ENCODE measurements at regions not wholly inside any gene's neighbourhood (a gene's known extent, or its start where the extent isn't known, plus 50 kb on each side); places are given as distances from the start of the nearest gene placed in this dataset.

DNA sequence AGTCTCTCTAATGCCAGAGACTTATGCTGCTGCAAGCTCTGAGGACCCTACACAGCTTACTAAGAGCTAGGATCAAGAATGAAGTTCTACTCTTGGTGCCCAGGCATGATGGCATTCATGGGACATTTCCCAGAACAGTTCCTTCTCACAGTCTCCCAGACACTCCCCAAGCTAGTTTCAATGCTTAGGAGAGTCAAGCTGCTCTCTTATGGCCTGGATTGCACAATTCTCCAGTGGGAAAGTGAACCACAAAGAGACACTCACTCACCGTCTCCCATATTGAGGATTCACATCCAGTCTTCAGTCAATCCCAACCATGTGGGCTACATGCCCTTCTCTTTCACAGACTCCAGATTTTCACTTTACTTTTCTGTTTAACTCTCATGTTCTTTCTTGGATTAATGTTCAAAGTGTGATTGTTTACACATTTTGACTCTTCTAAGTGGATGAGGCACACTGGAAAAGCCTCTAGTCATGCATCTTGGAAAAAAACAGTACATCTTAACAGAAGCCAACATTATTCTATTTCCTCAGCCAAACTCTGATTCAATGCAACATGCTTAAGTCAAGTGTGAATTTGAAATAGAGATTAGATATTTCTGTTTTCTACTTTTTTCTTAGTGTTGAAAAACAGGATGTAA is 447.8 kb upstream of the BTBD3 start:
- DNase-seq (ENCODE audit: low spot score) = no peak
- Histone ChIP-seq H2AFZ (ENCODE audit: low read length) (no peak overlapping the region), H3K9me2 (ENCODE audit: insufficient read depth, low read length) (no peaks in the 10 kb centered on the region), H3K79me2 (ENCODE audit: insufficient read depth, low read depth, low read length) (no peaks in the 10 kb centered on the region), H3K4me3 (ENCODE audit: low read depth, low read length, poor library complexity, severe bottlenecking) (no peak overlapping the region), H3K9me3 (ENCODE audit: low read length) (no peaks in the 10 kb centered on the region), H4K20me1 (ENCODE audit: insufficient read depth, low read length) (no peaks in the 10 kb centered on the region), H3K27ac (ENCODE audit: low read depth, low read length, poor library complexity, severe bottlenecking) (no peak overlapping the region), H3K36me3 (ENCODE audit: insufficient read depth, low read length) (no peaks in the 10 kb centered on the region), H3K4me2 (ENCODE audit: low read length) (no peak overlapping the region), H3K4me1 (ENCODE audit: insufficient read depth, low read length, poor library complexity, severe bottlenecking) (no peaks in the 10 kb centered on the region)
- ChIA-PET POLR2A (no interaction called here), CTCF (ENCODE audit: unreplicated experiment) (no interaction called here)
- TF ChIP-seq CTCF (conservative IDR thresholded peaks at IDR 0.05; ENCODE audit: low read length) = no peak
- no peak for TF ChIP-seq EZH2phosphoT487 (IDR thresholded peaks at IDR 0.05; ENCODE audit: borderline replicate concordance, low read depth, low read length)
- no TSS peak for BruUV-seq (replicated peaks)
- intact Hi-C loops (cut with micrococcal nuclease; ENCODE audit: unreplicated experiment) = no loop called here

DNA sequence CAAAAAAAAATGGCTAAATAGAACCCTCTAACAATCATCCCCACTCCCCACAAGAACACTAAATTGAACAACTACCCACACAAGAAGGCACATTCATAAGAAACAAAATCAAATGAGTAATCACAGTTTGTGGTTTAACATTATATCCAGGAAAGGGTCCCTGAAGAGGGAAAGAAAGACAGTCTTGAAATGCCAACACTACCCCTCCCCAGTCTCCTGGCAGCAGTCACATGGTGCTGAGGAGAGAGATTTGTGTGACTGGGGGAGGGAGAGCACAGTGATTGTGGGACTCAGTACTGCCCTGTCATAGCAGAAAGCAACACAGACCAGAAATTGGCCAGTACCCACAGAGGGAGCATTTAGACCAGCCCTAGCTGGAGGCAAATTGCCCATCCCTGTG is 443.7 kb upstream of the BTBD3 start:
- Histone ChIP-seq H3K79me2 (ENCODE audit: insufficient read depth, low read depth, low read length) (no peaks in the 10 kb centered on the region), H3K4me1 (ENCODE audit: insufficient read depth, low read length, poor library complexity, severe bottlenecking) (no peaks in the 10 kb centered on the region), H3K4me2 (ENCODE audit: low read length) (no peak overlapping the region), H3K27ac (ENCODE audit: low read depth, low read length, poor library complexity, severe bottlenecking) (no peak overlapping the region), H2AFZ (ENCODE audit: low read length) (no peak overlapping the region), H3K9me3 (ENCODE audit: low read length) (no peaks in the 10 kb centered on the region), H4K20me1 (ENCODE audit: insufficient read depth, low read length) (no peaks in the 10 kb centered on the region), H3K36me3 (ENCODE audit: insufficient read depth, low read length) (no peaks in the 10 kb centered on the region), H3K9me2 (ENCODE audit: insufficient read depth, low read length) (no peaks in the 10 kb centered on the region), H3K4me3 (ENCODE audit: low read depth, low read length, poor library complexity, severe bottlenecking) (no peak overlapping the region)
- no TSS peak for BruUV-seq (replicated peaks)
- no peak for TF ChIP-seq CTCF (conservative IDR thresholded peaks at IDR 0.05; ENCODE audit: low read length)
- TF ChIP-seq EZH2phosphoT487 (IDR thresholded peaks at IDR 0.05; ENCODE audit: borderline replicate concordance, low read depth, low read length) = no peak
- DNase-seq (ENCODE audit: low spot score) = no peak
- POLR2A ChIA-PET = no interaction called here
- intact Hi-C loops (cut with micrococcal nuclease; ENCODE audit: unreplicated experiment) = no loop called here
- CTCF ChIA-PET (ENCODE audit: unreplicated experiment) = no interaction called here

GRCh38 chr20:11483697-11484096 is 434.0 kb upstream of the BTBD3 start:
- POLR2A ChIA-PET = interaction anchor here (0.6 kb wide), 2 partner anchors 417 to 600 kb away, joined by 3 read pairs; no protein-coding TSS in a partner anchor
- Histone ChIP-seq H2AFZ (ENCODE audit: low read length) (no peak overlapping the region), H3K9me2 (ENCODE audit: insufficient read depth, low read length) (no peaks in the 10 kb centered on the region), H3K27ac (ENCODE audit: low read depth, low read length, poor library complexity, severe bottlenecking) (no peak overlapping the region), H3K4me1 (ENCODE audit: insufficient read depth, low read length, poor library complexity, severe bottlenecking) (no peaks in the 10 kb centered on the region), H3K4me2 (ENCODE audit: low read length) (no peak overlapping the region), H3K36me3 (ENCODE audit: insufficient read depth, low read length) (no peaks in the 10 kb centered on the region), H3K9me3 (ENCODE audit: low read length) (no peaks in the 10 kb centered on the region), H3K4me3 (ENCODE audit: low read depth, low read length, poor library complexity, severe bottlenecking) (no peak overlapping the region), H4K20me1 (ENCODE audit: insufficient read depth, low read length) (no peaks in the 10 kb centered on the region), H3K79me2 (ENCODE audit: insufficient read depth, low read depth, low read length) (no peaks in the 10 kb centered on the region)
- CTCF ChIA-PET (ENCODE audit: unreplicated experiment) = no interaction called here
- no TSS peak for BruUV-seq (replicated peaks)
- no peak for TF ChIP-seq EZH2phosphoT487 (IDR thresholded peaks at IDR 0.05; ENCODE audit: borderline replicate concordance, low read depth, low read length)
- TF ChIP-seq CTCF (conservative IDR thresholded peaks at IDR 0.05; ENCODE audit: low read length) = no peak
- intact Hi-C loops (cut with micrococcal nuclease; ENCODE audit: unreplicated experiment) = no loop called here
- DNase-seq (ENCODE audit: low spot score) = no peak
